Mesenteric fat pad (tissue), 1 donor: ENCODE measurements at regions not wholly inside any gene's neighbourhood (a gene's known extent, or its start where the extent isn't known, plus 50 kb on each side); places are given as distances from the start of the nearest gene placed in this dataset.
"Not testable (repeated sequence)": the region's sequence is repeated elsewhere in the genome, so short reads cannot be mapped to it uniquely, and the experiment has no call there.

Experiments used
- DNase-seq: peaks from one replicate; pipeline ENCODE4 v3.0.0-alpha.2; 2020; ENCODE audit warnings: low spot score
- donor health status: DM: yes; HTN: yes; CAD: no.

GRCh38 chr17:33819539-33819938, 435.5 kb upstream of the CCL2 start:
- no peak for DNase-seq

- DNase-seq: no peak
Measured at GRCh38 chr17:33832262-33832661, 422.8 kb upstream of the CCL2 start.

GRCh38 chr17:33837281-33837680, 417.8 kb upstream of the CCL2 start:
- DNase-seq: no peak

GRCh38 chr17:33838281-33838680, 416.8 kb upstream of the CCL2 start:
- no peak for DNase-seq

DNA sequence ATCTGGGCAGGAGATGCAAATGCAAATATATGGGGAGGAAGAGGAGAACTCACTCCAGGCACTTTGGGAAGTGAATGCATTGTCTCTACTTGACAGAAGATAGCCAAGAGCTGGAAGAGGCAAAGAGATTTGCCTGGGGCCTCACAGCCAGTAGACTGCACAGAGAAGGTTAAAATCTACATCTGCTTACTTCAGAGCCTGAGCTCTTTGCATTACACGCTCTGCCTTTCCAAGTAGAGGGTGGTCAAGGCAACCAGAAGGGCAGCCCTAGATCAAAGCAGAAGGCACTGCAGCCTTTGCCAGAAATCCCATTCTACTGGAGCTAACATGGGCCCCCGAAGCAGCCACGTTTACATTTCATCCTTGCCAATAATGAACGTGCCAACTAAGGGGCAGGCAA, 407.2 kb upstream of the CCL2 start:
- DNase-seq: no peak

GRCh38 chr17:33848433-33848832, 406.7 kb upstream of the CCL2 start:
- DNase-seq: no peak

GRCh38 chr17:33854596-33854995, 400.5 kb upstream of the CCL2 start:
- no peak for DNase-seq

GRCh38 chr17:33858121-33858520, 397.0 kb upstream of the CCL2 start:
- DNase-seq: no peak

- no peak for DNase-seq
Measured at GRCh38 chr17:33858682-33859081, 396.4 kb upstream of the CCL2 start.

- DNase-seq: no peak
Measured at GRCh38 chr17:33862772-33863602, 392.1 kb upstream of the CCL2 start.

- DNase-seq: no peak
Measured at GRCh38 chr17:33864758-33865229, 390.3 kb upstream of the CCL2 start.

DNA sequence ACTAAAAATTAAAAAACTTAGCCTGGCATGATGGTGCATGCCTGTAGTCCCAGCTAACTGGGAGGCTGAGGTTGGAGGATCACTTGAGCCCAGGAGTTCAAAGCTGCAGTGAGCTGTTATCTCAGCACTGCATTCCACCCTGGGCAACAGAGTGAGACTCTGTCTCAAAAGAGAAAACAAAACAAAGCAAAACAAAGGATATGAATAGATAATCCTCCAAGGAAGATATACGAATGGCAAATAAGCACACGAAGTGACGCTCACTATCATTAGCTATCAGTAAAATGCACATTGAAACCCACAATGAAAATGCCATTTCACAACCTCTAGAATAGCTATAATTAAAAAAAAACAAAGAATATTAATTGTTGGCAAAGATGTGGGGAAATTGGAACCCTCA, 386.2 kb upstream of the CCL2 start:
- no peak for DNase-seq

DNA sequence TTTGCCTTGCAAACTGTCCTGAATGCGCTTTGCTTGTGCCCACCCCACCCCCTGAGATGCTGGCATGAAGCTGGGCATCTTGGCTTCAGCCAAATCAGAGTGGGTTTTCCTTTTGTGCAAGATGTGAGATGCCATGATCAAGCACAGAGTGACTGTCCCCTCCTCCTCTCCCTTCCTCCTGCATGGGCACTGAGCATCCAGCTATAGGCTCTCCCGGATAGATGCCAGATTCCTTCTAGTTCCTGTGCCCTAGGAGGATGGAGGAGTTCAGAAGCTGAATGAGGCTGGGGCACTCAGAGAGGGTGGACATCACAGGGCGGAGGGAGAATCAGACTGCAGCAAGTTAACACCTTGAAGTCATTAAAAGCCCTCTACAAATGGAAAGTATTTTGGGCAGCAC, 384.1 kb upstream of the CCL2 start:
- no peak for DNase-seq

DNA sequence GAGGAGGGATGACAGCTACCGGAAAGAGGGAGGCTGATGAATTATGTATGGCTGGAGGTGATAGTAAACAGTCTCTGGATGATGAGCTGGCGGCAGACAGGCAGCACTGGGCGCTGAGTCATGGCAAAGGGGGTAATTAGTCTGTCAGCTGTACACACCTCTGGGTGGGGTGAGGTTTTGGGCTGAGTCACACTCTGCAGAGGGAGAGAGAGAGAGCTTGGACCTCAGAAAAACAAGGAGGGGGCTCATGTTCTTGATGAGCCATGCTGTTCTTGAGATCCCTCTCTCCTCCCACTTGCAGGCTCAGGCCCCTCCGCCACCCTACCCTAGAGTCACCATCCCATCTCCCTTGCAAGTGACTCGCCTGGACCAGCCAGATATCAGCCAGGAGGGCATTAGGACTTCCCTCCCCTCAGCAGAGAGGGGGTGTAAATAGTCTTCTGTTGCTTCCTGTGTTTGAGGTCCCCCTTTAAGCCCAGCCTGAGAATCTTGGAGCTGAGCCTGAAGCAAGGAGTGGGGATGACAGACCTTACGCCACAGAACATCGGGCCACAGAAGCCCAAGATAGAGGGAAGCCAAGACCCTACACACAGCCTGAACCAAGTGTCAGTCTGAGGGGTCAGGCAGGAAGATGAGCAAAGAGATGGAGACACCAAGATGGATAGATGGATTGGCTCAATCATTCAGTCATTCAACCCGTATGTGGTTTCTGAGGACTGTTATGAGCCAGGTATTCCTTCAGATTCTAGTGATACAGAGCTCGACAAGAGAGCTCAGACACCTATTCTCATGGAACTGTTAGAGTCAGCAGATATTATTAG, 383.2 kb upstream of the CCL2 start:
- no peak for DNase-seq

- no peak for DNase-seq
Measured at GRCh38 chr17:33873201-33873617, 381.9 kb upstream of the CCL2 start.

GRCh38 chr17:33874617-33875060, 380.4 kb upstream of the CCL2 start:
- no peak for DNase-seq

DNA sequence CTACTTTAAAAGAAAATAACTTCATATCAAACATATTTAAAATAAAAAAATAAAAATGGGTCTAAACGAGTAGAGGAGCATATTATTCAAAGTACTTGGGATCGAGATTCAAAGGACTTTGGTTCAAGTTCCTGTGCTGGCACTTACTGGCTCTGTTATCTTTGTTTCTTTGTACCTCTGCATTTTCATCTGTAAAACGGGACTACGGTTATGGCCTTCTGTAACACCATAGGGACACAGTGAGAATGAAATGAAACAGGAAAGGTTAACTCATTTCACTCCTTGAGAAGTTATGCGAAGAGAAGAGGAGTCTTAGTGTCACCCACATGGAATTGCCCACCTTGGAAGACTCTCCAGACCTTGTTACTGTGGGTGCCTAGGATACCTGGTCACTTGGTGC, 379.1 kb upstream of the CCL2 start:
- DNase-seq: no peak

DNA sequence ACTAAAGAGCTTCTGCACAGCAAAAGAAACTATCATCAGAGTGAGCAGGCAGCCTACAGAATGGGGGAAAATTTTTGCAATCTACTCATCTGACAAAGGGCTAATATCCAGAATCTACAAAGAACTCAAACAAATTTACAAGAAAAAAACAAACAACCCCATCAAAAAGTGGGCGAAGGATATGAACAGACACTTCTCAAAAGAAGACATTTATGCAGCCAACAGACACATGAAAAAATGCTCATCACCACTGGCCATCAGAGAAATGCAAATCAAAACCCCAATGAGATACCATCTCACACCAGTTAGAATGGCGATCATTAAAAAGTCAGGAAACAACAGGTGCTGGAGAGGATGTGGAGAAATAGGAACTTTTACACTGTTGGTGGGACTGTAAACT, 372.8 kb upstream of the CCL2 start:
- DNase-seq: not testable (repeated sequence)

- not testable (repeated sequence) for DNase-seq
Measured at GRCh38 chr17:33882677-33883076, 372.4 kb upstream of the CCL2 start.

- no peak for DNase-seq
Measured at GRCh38 chr17:33888455-33888854, 366.6 kb upstream of the CCL2 start.

DNA sequence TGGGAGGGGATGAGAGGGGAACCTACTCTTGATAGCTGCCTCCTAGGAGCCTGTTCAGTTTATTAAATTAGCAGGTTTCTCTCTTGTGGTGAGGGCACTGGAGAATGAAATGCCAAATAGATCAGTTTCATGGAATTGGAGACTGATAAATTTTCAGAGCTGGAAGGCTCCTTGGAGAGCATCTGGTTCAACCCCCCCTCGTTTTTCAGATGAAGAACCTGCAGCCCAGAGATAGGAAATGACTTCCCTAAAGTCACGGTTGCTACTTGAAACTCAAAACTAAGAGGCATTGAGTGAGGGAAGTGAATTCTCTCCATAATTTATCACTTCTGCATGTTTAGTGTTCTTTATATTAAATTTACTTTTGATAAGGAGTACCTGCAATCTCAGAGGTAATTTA, 366.0 kb upstream of the CCL2 start:
- DNase-seq: no peak

- DNase-seq: no peak
Measured at GRCh38 chr17:33889766-33890165, 365.3 kb upstream of the CCL2 start.
